ENCODE measurements at regions not wholly inside any gene's neighbourhood (a gene's known extent, or its start where the extent isn't known, plus 50 kb on each side); places are given as distances from the start of the nearest gene placed in this dataset.

DNA sequence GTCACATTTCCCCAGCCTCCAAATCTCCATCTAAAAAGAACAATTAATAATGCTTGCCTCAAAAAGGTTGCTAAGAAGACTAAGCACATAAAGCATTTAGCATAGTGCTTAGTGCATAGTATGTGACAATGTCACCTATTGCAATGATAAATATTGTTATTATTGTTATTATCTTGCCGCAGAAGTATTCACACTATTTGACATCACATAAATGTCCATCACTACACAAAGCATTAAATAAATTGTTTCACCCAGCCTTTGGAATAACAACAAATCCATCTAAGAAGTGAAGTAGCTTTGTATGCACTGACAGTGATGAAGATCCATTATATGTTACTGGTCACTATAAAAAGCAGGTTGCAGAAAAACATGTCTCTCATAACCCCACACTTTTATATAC lies 2263.9 kb upstream of the WWC1 start:
- CTCF ChIA-PET: no interaction called here
- Histone ChIP-seq H3K4me1 (ENCODE audit: control insufficient read depth, insufficient read depth, low read length) (no peaks in the 10 kb centered on the region), H3K36me3 (ENCODE audit: control insufficient read depth in 2 of 2, insufficient read depth in 2 of 2, low read length in 1 of 2) (no peaks in the 10 kb centered on the region), H4K20me1 (ENCODE audit: control insufficient read depth, insufficient read depth) (no peaks in the 10 kb centered on the region), H3K27me3 (replicated peaks in 1 of 2; ENCODE audit: control insufficient read depth in 2 of 2, insufficient read depth in 2 of 2, low read length in 1 of 2) (no peaks in the 10 kb centered on the region), H3K9ac (ENCODE audit: control insufficient read depth, insufficient read depth, low read length) (no peak overlapping the region), H3K27ac (ENCODE audit: control insufficient read depth, insufficient read depth) (no peak overlapping the region), H3K9me3 (replicated peaks; ENCODE audit: control insufficient read depth, insufficient read depth, low read length) (no peaks in the 10 kb centered on the region), H2AFZ (ENCODE audit: control insufficient read depth, low read depth, low read length) (no peak overlapping the region), H3K4me2 (ENCODE audit: control insufficient read depth, insufficient read depth) (no peak overlapping the region), H3K4me3 (no peak overlapping the region), H3K79me2 (ENCODE audit: control insufficient read depth, insufficient read depth, low read length) (no peaks in the 10 kb centered on the region)
- 94% methylated on average over 1 of the region's 1 CpG for WGBS (ENCODE audit: insufficient coverage, insufficient replicate concordance, low lambda C conversion rate, missing lambda C conversion rate)
- no peak for DNase-seq (ENCODE audit: low read depth, low spot score)
- intact Hi-C loops (cut with micrococcal nuclease; ENCODE audit: unreplicated experiment): no loop called here
- BruUV-seq (replicated peaks): no TSS peak
- TF ChIP-seq SIN3A (IDR thresholded peaks at IDR 0.05; ENCODE audit: low read depth, low read length) (no peak), STAT3 (IDR thresholded peaks at IDR 0.05; ENCODE audit: low read depth, low read length) (no peak), HDGF (IDR thresholded peaks at IDR 0.05) (no peak), ZNF384 (IDR thresholded peaks at IDR 0.05; ENCODE audit: borderline replicate concordance, low read depth, low read length) (no peak), EP300 (IDR thresholded peaks at IDR 0.05; ENCODE audit: borderline replicate concordance in 1 of 2, control insufficient read depth in 1 of 2, low read depth in 2 of 2, low read length in 2 of 2) (no peak), CBX3 (IDR thresholded peaks at IDR 0.05; ENCODE audit: borderline replicate concordance, low read depth) (no peak), TCF12 (IDR thresholded peaks at IDR 0.05; ENCODE audit: low read depth, low read length) (no peak), NR2C2 (IDR thresholded peaks at IDR 0.05; ENCODE audit: borderline replicate concordance, control insufficient read depth, insufficient read length, low read depth) (no peak), WRNIP1 (IDR thresholded peaks at IDR 0.05; ENCODE audit: borderline replicate concordance, low read depth, low read length) (no peak), SIX5 (IDR thresholded peaks at IDR 0.05; ENCODE audit: low read depth, low read length, severe bottlenecking) (no peak), KLF5 (IDR thresholded peaks at IDR 0.05; ENCODE audit: partially characterized antibody) (no peak)
- no peak for FAIRE-seq
- ATAC-seq: no peak
- RAD21 ChIA-PET (ENCODE audit: unreplicated experiment): no interaction called here
- in situ Hi-C loops (cut with MboI): no loop called here
- SMC1A ChIA-PET (ENCODE audit: uncharacterized antibody, unreplicated experiment): no interaction called here
- POLR2A ChIA-PET: no interaction called here

Measured in GM12878 (cell line).